ENCODE measurements at regions not wholly inside any gene's neighbourhood (a gene's known extent, or its start where the extent isn't known, plus 50 kb on each side); places are given as distances from the start of the nearest gene placed in this dataset.

GRCh38 chr13:85654227-85654626 is 145.0 kb downstream of the SLITRK6 start:
- Histone ChIP-seq H3K4me3 (ENCODE audit: low read depth, low read length) (no peak overlapping the region), H3K36me3 (no peaks in the 10 kb centered on the region), H3K9me3 (ENCODE audit: severe bottlenecking) (no peaks in the 10 kb centered on the region), H3K27me3 (ENCODE audit: insufficient read depth, low read depth, severe bottlenecking) (no peaks in the 10 kb centered on the region), H3K27ac (no peak overlapping the region)
- no peak for DNase-seq
- TF ChIP-seq CTCF (IDR thresholded peaks at IDR 0.05; ENCODE audit: low read depth, low read length), result no peak

GRCh38 chr13:85653681-85654080 is 145.5 kb downstream of the SLITRK6 start:
- Histone ChIP-seq H3K27ac (no peak overlapping the region), H3K4me3 (ENCODE audit: low read depth, low read length) (no peak overlapping the region), H3K27me3 (ENCODE audit: insufficient read depth, low read depth, severe bottlenecking) (no peaks in the 10 kb centered on the region), H3K9me3 (ENCODE audit: severe bottlenecking) (no peaks in the 10 kb centered on the region), H3K36me3 (no peaks in the 10 kb centered on the region)
- no peak for TF ChIP-seq CTCF (IDR thresholded peaks at IDR 0.05; ENCODE audit: low read depth, low read length)
- DNase-seq, result no peak

GRCh38 chr13:85652491-85652890 is 146.7 kb downstream of the SLITRK6 start:
- TF ChIP-seq CTCF (IDR thresholded peaks at IDR 0.05; ENCODE audit: low read depth, low read length), result no peak
- no peaks in the 10 kb centered on the region for H3K9me3 ChIP-seq (ENCODE audit: severe bottlenecking)
- no peaks in the 10 kb centered on the region for H3K27me3 ChIP-seq (ENCODE audit: insufficient read depth, low read depth, severe bottlenecking)
- no peak overlapping the region for H3K4me3 ChIP-seq (ENCODE audit: low read depth, low read length)
- H3K27ac ChIP-seq, result no peak overlapping the region
- H3K36me3 ChIP-seq, result no peaks in the 10 kb centered on the region
- no peak for DNase-seq

GRCh38 chr13:85651440-85651839 is 147.8 kb downstream of the SLITRK6 start:
- no peak for TF ChIP-seq CTCF (IDR thresholded peaks at IDR 0.05; ENCODE audit: low read depth, low read length)
- H3K27ac ChIP-seq, result no peak overlapping the region
- no peaks in the 10 kb centered on the region for H3K36me3 ChIP-seq
- no peak for DNase-seq
- no peak overlapping the region for H3K4me3 ChIP-seq (ENCODE audit: low read depth, low read length)
- H3K27me3 ChIP-seq (ENCODE audit: insufficient read depth, low read depth, severe bottlenecking), result no peaks in the 10 kb centered on the region
- H3K9me3 ChIP-seq (ENCODE audit: severe bottlenecking), result no peaks in the 10 kb centered on the region

- H3K27ac ChIP-seq, result no peak overlapping the region
- no peak overlapping the region for H3K4me3 ChIP-seq (ENCODE audit: low read depth, low read length)
- H3K27me3 ChIP-seq (ENCODE audit: insufficient read depth, low read depth, severe bottlenecking), result no peaks in the 10 kb centered on the region
- no peaks in the 10 kb centered on the region for H3K9me3 ChIP-seq (ENCODE audit: severe bottlenecking)
- DNase-seq, result no peak
- TF ChIP-seq CTCF (IDR thresholded peaks at IDR 0.05; ENCODE audit: low read depth, low read length), result no peak
- no peaks in the 10 kb centered on the region for H3K36me3 ChIP-seq
Observed at GRCh38 chr13:85650613-85651012, 148.6 kb downstream of the SLITRK6 start.

- H3K36me3 ChIP-seq, result no peaks in the 10 kb centered on the region
- no peaks in the 10 kb centered on the region for H3K27me3 ChIP-seq (ENCODE audit: insufficient read depth, low read depth, severe bottlenecking)
- no peak for DNase-seq
- H3K27ac ChIP-seq, result no peak overlapping the region
- no peak overlapping the region for H3K4me3 ChIP-seq (ENCODE audit: low read depth, low read length)
- no peaks in the 10 kb centered on the region for H3K9me3 ChIP-seq (ENCODE audit: severe bottlenecking)
- no peak for TF ChIP-seq CTCF (IDR thresholded peaks at IDR 0.05; ENCODE audit: low read depth, low read length)
Observed at GRCh38 chr13:85640727-85641126, 158.5 kb downstream of the SLITRK6 start.
